ENCODE measurements at regions not wholly inside any gene's neighbourhood (a gene's known extent, or its start where the extent isn't known, plus 50 kb on each side); places are given as distances from the start of the nearest gene placed in this dataset.

- no peak for TF ChIP-seq EZH2 (IDR thresholded peaks at IDR 0.05; ENCODE audit: low read length, unreplicated experiment)
- TF ChIP-seq, protein P1, sequence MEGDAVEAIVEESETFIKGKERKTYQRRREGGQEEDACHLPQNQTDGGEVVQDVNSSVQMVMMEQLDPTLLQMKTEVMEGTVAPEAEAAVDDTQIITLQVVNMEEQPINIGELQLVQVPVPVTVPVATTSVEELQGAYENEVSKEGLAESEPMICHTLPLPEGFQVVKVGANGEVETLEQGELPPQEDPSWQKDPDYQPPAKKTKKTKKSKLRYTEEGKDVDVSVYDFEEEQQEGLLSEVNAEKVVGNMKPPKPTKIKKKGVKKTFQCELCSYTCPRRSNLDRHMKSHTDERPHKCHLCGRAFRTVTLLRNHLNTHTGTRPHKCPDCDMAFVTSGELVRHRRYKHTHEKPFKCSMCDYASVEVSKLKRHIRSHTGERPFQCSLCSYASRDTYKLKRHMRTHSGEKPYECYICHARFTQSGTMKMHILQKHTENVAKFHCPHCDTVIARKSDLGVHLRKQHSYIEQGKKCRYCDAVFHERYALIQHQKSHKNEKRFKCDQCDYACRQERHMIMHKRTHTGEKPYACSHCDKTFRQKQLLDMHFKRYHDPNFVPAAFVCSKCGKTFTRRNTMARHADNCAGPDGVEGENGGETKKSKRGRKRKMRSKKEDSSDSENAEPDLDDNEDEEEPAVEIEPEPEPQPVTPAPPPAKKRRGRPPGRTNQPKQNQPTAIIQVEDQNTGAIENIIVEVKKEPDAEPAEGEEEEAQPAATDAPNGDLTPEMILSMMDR (conservative IDR thresholded peaks at IDR 0.05; ENCODE audit: low read depth, low read length) = no peak
These were observed 60.0 kb upstream of the SGPP2 start for GRCh38 chr2:222364285-222364895.
